RWPE2 (cell line): ENCODE measurements at regions not wholly inside any gene's neighbourhood (a gene's known extent, or its start where the extent isn't known, plus 50 kb on each side); places are given as distances from the start of the nearest gene placed in this dataset.
"Not testable (repeated sequence)": the region's sequence is repeated elsewhere in the genome, so short reads cannot be mapped to it uniquely, and the experiment has no call there.

ENCODE experiments used
- ATAC-seq: fragments of 200-7000 bp; cut with Tn5 transposase; 3 replicates; pipeline ENCODE4 v1.9.1; 2021; ENCODE audit warnings: low read depth
- DNase-seq: peaks from one replicate; pipeline ENCODE4 v3.0.0-alpha.2; 2020; ENCODE audit warnings: low spot score
- H3K27ac ChIP-seq: fragments of 450-650 bp; 2 replicates; pipeline ENCODE4 v1.5.1; 2017; ENCODE audit warnings: mild to moderate bottlenecking; ENCODE audit not compliant: poor library complexity, severe bottlenecking
- H3K27me3 ChIP-seq: fragments of 250-450 bp; sonication (Bioruptor Pico); 2 replicates; pipeline ENCODE4 v1.5.1; 2021; ENCODE audit warnings: mild to moderate bottlenecking, moderate library complexity; ENCODE audit not compliant: insufficient read depth, poor library complexity, severe bottlenecking
- H3K36me3 ChIP-seq: fragments of 250-450 bp; sonication (Bioruptor Pico); 2 replicates; pipeline ENCODE4 v1.5.1; 2020; ENCODE audit warnings: low read depth, mild to moderate bottlenecking, moderate library complexity
- H3K4me1 ChIP-seq: fragments of 250-450 bp; sonication (Bioruptor Pico); 2 replicates; pipeline ENCODE4 v1.5.1; 2021; ENCODE audit warnings: mild to moderate bottlenecking, moderate library complexity; ENCODE audit not compliant: insufficient read depth, poor library complexity, severe bottlenecking
- H3K4me3 ChIP-seq: fragments of 250-450 bp; sonication (Bioruptor Pico); 2 replicates; pipeline ENCODE4 v1.5.1; 2021; ENCODE audit warnings: mild to moderate bottlenecking, moderate library complexity; ENCODE audit not compliant: severe bottlenecking
- H3K9me3 ChIP-seq: fragments of 250-450 bp; sonication (Bioruptor Pico); 2 replicates; pipeline ENCODE4 v1.5.1; 2021; ENCODE audit warnings: mild to moderate bottlenecking, moderate library complexity; ENCODE audit not compliant: severe bottlenecking
- TF ChIP-seq, protein P1 (sequence below): fragments of 450-650 bp; IDR thresholded peaks from one replicate; pipeline ENCODE4 v1.5.1; 2017; ENCODE audit warnings: mild to moderate bottlenecking, moderate library complexity; ENCODE audit not compliant: poor library complexity, severe bottlenecking

DNA sequence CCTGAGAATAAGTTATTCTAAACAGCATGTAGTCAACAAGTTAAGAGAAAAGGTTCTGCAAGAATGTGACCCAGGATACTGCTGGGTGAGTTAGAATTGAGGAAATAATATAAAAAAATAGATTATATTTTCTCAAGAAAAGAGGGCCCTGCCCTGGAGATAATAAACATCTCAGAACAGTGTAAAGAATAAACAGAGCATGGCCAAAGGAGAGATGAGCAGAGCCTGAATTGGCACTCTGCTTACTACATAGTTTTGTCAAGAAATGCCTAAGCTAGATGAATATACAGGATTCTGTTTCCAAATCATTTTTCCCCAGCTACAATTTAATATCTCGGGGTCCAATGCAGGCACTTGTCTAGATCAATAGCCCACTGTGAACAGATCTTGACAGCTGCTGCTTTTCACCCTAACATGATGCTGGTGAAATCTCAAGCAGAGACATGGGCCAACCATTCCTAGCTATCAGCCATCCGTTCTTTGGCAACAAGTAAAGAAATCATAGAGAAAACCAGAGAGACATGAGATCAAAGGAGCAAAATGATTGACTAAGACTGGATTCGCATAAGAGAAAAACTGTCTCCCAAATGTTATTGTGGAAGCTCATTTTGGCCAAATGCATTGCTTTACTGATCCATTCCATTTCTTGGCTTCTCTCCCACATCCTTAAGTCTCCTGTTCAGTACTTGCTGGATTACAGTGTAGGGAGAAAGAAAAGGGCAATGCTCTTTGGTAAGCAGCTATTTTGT, 173.2 kb downstream of the PRELID2 start:
- ATAC-seq (no peak), DNase-seq (no peak)
- Histone ChIP-seq H3K36me3 (no peaks in the 10 kb centered on the region), H3K4me3 (no peak overlapping the region), H3K4me1 (no peaks in the 10 kb centered on the region), H3K9me3 (no peaks in the 10 kb centered on the region), H3K27ac (no peak overlapping the region), H3K27me3 (no peaks in the 10 kb centered on the region)
- TF ChIP-seq, protein P1, sequence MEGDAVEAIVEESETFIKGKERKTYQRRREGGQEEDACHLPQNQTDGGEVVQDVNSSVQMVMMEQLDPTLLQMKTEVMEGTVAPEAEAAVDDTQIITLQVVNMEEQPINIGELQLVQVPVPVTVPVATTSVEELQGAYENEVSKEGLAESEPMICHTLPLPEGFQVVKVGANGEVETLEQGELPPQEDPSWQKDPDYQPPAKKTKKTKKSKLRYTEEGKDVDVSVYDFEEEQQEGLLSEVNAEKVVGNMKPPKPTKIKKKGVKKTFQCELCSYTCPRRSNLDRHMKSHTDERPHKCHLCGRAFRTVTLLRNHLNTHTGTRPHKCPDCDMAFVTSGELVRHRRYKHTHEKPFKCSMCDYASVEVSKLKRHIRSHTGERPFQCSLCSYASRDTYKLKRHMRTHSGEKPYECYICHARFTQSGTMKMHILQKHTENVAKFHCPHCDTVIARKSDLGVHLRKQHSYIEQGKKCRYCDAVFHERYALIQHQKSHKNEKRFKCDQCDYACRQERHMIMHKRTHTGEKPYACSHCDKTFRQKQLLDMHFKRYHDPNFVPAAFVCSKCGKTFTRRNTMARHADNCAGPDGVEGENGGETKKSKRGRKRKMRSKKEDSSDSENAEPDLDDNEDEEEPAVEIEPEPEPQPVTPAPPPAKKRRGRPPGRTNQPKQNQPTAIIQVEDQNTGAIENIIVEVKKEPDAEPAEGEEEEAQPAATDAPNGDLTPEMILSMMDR: no peak

- no peaks in the 10 kb centered on the region for H3K27me3 ChIP-seq
- no peak overlapping the region for H3K4me3 ChIP-seq
- H3K4me1 ChIP-seq: no peaks in the 10 kb centered on the region
- DNase-seq (no peak), ATAC-seq (no peak)
- TF ChIP-seq, protein P1: no peak
- no peaks in the 10 kb centered on the region for H3K36me3 ChIP-seq
- H3K27ac ChIP-seq: no peak overlapping the region
- no peaks in the 10 kb centered on the region for H3K9me3 ChIP-seq
These were observed 174.1 kb downstream of the PRELID2 start for GRCh38 chr5:145660897-145661640.

DNA sequence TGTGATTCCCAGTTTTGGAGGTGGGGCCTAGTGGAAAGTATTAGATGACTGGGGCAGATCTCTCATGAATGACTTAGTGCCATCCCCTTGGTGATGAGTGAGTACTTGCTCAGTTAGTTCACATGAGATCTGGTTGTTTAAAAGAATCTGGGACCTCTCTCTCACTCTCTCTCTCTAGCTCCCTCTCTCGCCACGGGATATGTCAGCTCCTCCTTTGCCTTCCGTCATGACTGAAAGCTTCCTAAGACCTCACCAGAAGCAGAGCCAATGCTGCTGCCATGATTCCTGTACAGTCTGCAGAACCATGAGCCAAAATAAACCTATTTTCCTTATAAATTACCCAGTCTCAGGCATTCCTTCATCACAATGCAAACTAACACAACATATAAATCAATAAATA, 176.7 kb downstream of the PRELID2 start:
- H3K4me3 ChIP-seq: no peak overlapping the region
- DNase-seq: no peak
- TF ChIP-seq, protein P1: no peak
- H3K27me3 ChIP-seq: no peaks in the 10 kb centered on the region
- no peak for ATAC-seq
- no peak overlapping the region for H3K27ac ChIP-seq
- H3K36me3 ChIP-seq: no peaks in the 10 kb centered on the region
- no peaks in the 10 kb centered on the region for H3K4me1 ChIP-seq
- no peaks in the 10 kb centered on the region for H3K9me3 ChIP-seq

- H3K27ac ChIP-seq, ATAC-seq, DNase-seq, H3K4me3 ChIP-seq, H3K36me3 ChIP-seq, H3K27me3 ChIP-seq, H3K4me1 ChIP-seq, H3K9me3 ChIP-seq: not testable (repeated sequence)
These were observed 182.4 kb downstream of the PRELID2 start for GRCh38 chr5:145652700-145653099.

DNA sequence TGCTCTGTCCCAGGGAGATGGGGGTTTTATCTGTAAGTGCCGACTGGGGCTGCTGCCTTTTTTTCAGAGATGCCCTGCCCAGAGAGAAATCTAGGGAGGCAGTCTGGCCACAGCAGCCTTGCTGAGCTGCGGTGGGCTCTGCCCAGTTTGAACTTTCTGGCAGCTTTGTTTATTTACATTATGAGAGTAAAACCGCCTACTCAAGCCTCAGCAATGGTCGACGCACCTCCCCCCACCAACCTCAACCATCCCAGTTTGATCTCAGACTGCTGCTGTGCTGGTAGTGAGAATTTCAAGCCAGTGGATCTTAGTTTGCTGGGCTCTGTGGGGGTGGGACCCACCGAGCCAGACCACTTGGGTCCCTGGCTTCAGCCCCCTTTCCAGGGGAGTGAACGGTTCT, 188.0 kb downstream of the PRELID2 start:
- not testable (repeated sequence) for H3K36me3 ChIP-seq, H3K9me3 ChIP-seq, ATAC-seq, H3K27me3 ChIP-seq, DNase-seq, H3K4me1 ChIP-seq, H3K4me3 ChIP-seq, H3K27ac ChIP-seq

GRCh38 chr5:145643214-145643613, 191.9 kb downstream of the PRELID2 start:
- not testable (repeated sequence) for H3K36me3 ChIP-seq, H3K4me1 ChIP-seq, H3K27ac ChIP-seq, H3K4me3 ChIP-seq, H3K27me3 ChIP-seq, DNase-seq, H3K9me3 ChIP-seq, ATAC-seq
